LNCAP (cell line): ENCODE measurements at regions not wholly inside any gene's neighbourhood (a gene's known extent, or its start where the extent isn't known, plus 50 kb on each side); places are given as distances from the start of the nearest gene placed in this dataset.

Source experiments
- CTCF ChIP-seq: fragments of 450-650 bp; IDR thresholded peaks from 2 replicates; pipeline ENCODE4 v1.5.1; 2017; ENCODE audit warnings: mild to moderate bottlenecking

GRCh38 chr17:71878998-71879397 is 241.8 kb upstream of the SOX9 start:
- TF ChIP-seq CTCF, result no peak

GRCh38 chr17:71881041-71881440 is 239.8 kb upstream of the SOX9 start:
- TF ChIP-seq CTCF, result no peak

GRCh38 chr17:71881581-71881980 is 239.2 kb upstream of the SOX9 start:
- TF ChIP-seq CTCF, result no peak

- TF ChIP-seq CTCF, result no peak
Measured at GRCh38 chr17:71883258-71883657, 237.6 kb upstream of the SOX9 start.

GRCh38 chr17:71883845-71884244 is 237.0 kb upstream of the SOX9 start:
- TF ChIP-seq CTCF, result no peak

GRCh38 chr17:71885662-71886061 is 235.2 kb upstream of the SOX9 start:
- TF ChIP-seq CTCF, result no peak

- no peak for TF ChIP-seq CTCF
Measured at GRCh38 chr17:71899317-71899716, 221.5 kb upstream of the SOX9 start.

- no peak for TF ChIP-seq CTCF
Measured at GRCh38 chr17:71900621-71901229, 220.1 kb upstream of the SOX9 start.
